DND-41 (cell line): ENCODE measurements at regions not wholly inside any gene's neighbourhood (a gene's known extent, or its start where the extent isn't known, plus 50 kb on each side); places are given as distances from the start of the nearest gene placed in this dataset.

Experiments
- CTCF ChIP-seq: IDR thresholded peaks from 2 replicates; pipeline ENCODE4 v1.5.1; 2012; ENCODE audit warnings: borderline replicate concordance, low read length, moderate library complexity, mild to moderate bottlenecking; ENCODE audit not compliant: poor library complexity, severe bottlenecking; ENCODE audit errors: extremely low read depth
- EZH2 ChIP-seq: IDR thresholded peaks from 3 replicates; pipeline ENCODE4 v1.6.1; 2012; ENCODE audit warnings: borderline replicate concordance, low read depth, mild to moderate bottlenecking, moderate library complexity, low read length, inconsistent platforms; ENCODE audit not compliant: severe bottlenecking

GRCh38 chr3:144263706-144264105 lies 292.1 kb downstream of the DIPK2A start:
- TF ChIP-seq CTCF (no peak), EZH2 (no peak)
